AML-193 (cell line): ENCODE measurements at regions not wholly inside any gene's neighbourhood (a gene's known extent, or its start where the extent isn't known, plus 50 kb on each side); places are given as distances from the start of the nearest gene placed in this dataset.

ENCODE experiments used
- DNase-seq, 2 experiments: peaks; one replicate each; lab custom pipeline; 2025; lab: John Stamatoyannopoulos, UW

- DNase-seq, result no peak
These were observed 1042.9 kb downstream of the ARAP2 start for GRCh38 chr4:35201403-35201802.

GRCh38 chr4:35216636-35217035 is 1027.7 kb downstream of the ARAP2 start:
- no peak for DNase-seq

GRCh38 chr4:35217331-35217730 is 1027.0 kb downstream of the ARAP2 start:
- no peak for DNase-seq

- DNase-seq, result no peak
These were observed 1016.0 kb downstream of the ARAP2 start for GRCh38 chr4:35228313-35228712.

- no peak for DNase-seq
These were observed 1015.3 kb downstream of the ARAP2 start for GRCh38 chr4:35229021-35229420.

- no peak for DNase-seq
These were observed 1006.4 kb downstream of the ARAP2 start for GRCh38 chr4:35237924-35238323.

- DNase-seq, result no peak
These were observed 1005.5 kb downstream of the ARAP2 start for GRCh38 chr4:35238793-35239192.

- DNase-seq, result no peak
These were observed 997.8 kb downstream of the ARAP2 start for GRCh38 chr4:35246493-35246892.

- DNase-seq, result no peak
These were observed 997.3 kb downstream of the ARAP2 start for GRCh38 chr4:35247047-35247446.

- no peak for DNase-seq
These were observed 994.0 kb downstream of the ARAP2 start for GRCh38 chr4:35250331-35250730.

GRCh38 chr4:35250761-35251160 is 993.6 kb downstream of the ARAP2 start:
- DNase-seq, result no peak

GRCh38 chr4:35252071-35252470 is 992.2 kb downstream of the ARAP2 start:
- no peak for DNase-seq

GRCh38 chr4:35252866-35253265 is 991.4 kb downstream of the ARAP2 start:
- DNase-seq, result no peak

- DNase-seq, result no peak
These were observed 991.0 kb downstream of the ARAP2 start for GRCh38 chr4:35253331-35253730.

GRCh38 chr4:35286434-35286833 is 957.9 kb downstream of the ARAP2 start:
- no peak for DNase-seq

- DNase-seq, result no peak
These were observed 943.1 kb downstream of the ARAP2 start for GRCh38 chr4:35300996-35301774.

GRCh38 chr4:35315419-35315818 is 928.9 kb downstream of the ARAP2 start:
- no peak for DNase-seq

GRCh38 chr4:35325908-35326453 is 918.3 kb downstream of the ARAP2 start:
- DNase-seq, result no peak

- no peak for DNase-seq
These were observed 901.5 kb downstream of the ARAP2 start for GRCh38 chr4:35342833-35343232.

- no peak for DNase-seq
These were observed 897.0 kb downstream of the ARAP2 start for GRCh38 chr4:35347276-35347675.

- no peak for DNase-seq
These were observed 886.2 kb downstream of the ARAP2 start for GRCh38 chr4:35358001-35358584.

GRCh38 chr4:35364321-35364870 is 879.9 kb downstream of the ARAP2 start:
- no peak for DNase-seq

- DNase-seq, result no peak
These were observed 879.1 kb downstream of the ARAP2 start for GRCh38 chr4:35365186-35365585.
